Heart left ventricle (tissue), 16 donors: ENCODE measurements at regions not wholly inside any gene's neighbourhood (a gene's known extent, or its start where the extent isn't known, plus 50 kb on each side); places are given as distances from the start of the nearest gene placed in this dataset.
A peak's percentile ranks its signal among the peaks of the same experiment; 100 is the strongest.

Experiments used
- ATAC-seq, 4 donors: fragments of 200-7000 bp; cut with Tn5 transposase; one replicate each; pipeline ENCODE4 v1.9.1; 2020 to 2022; ENCODE audit warnings: moderate library complexity in 4 of 4, mild to moderate bottlenecking in 3 of 4, moderate number of reproducible peaks in 1 of 4
- DNase-seq, 5 donors: peaks; one replicate each; pipeline ENCODE4 v3.0.0-alpha.2; 2020
- H3K27ac ChIP-seq, 12 donors: fragments of 200-600 bp; sonication (generic) in 4 of 12; one replicate each; pipeline versions ENCODE4 v1.5.0 to v1.8.0; 2016 to 2022; ENCODE audit warnings: mild to moderate bottlenecking in 2 of 12
- H3K27me3 ChIP-seq, 9 donors: fragments of 200-600 bp; sonication (generic) in 2 of 9; one replicate each; pipeline versions ENCODE4 v1.5.1 to v1.8.0; 2016 to 2022; ENCODE audit warnings: mild to moderate bottlenecking in 3 of 9
- H3K36me3 ChIP-seq, 9 donors: fragments of 200-600 bp; sonication (generic) in 2 of 9; one replicate each; pipeline versions ENCODE4 v1.5.0 to v1.8.0; 2018 to 2022; ENCODE audit warnings: mild to moderate bottlenecking in 2 of 9
- H3K4me1 ChIP-seq, 12 donors: fragments of 200-600 bp; sonication (generic) in 4 of 12; one replicate each; pipeline versions ENCODE4 v1.5.0 to v1.8.0; 2016 to 2022; ENCODE audit warnings: mild to moderate bottlenecking in 3 of 12
- H3K4me3 ChIP-seq, 12 donors: fragments of 200-600 bp; sonication (generic) in 4 of 12; one replicate each; pipeline versions ENCODE4 v1.5.0 to v1.8.0; 2017 to 2022; ENCODE audit warnings: mild to moderate bottlenecking in 9 of 12, moderate library complexity in 4 of 12
- H3K9me3 ChIP-seq, 12 donors: fragments of 200-600 bp; sonication (generic) in 4 of 12; one replicate each; pipeline versions ENCODE4 v1.5.0 to v1.8.0; 2016 to 2022; ENCODE audit warnings: mild to moderate bottlenecking in 1 of 12
- CTCF ChIP-seq, 12 donors: fragments of 200-600 bp; sonication (generic) in 4 of 12; IDR thresholded peaks; one replicate each; pipeline versions ENCODE4 v1.5.0 to v1.8.0; 2018 to 2022; ENCODE audit warnings: antibody characterized with exemption in 12 of 12, mild to moderate bottlenecking in 5 of 12
- POLR2A ChIP-seq, 2 donors: fragments of 450-650 bp; IDR thresholded peaks; one replicate each; pipeline ENCODE4 v1.6.1; 2017; ENCODE audit warnings: antibody characterized with exemption in 2 of 2, mild to moderate bottlenecking in 2 of 2, moderate library complexity in 2 of 2
- WGBS, 4 donors: extraction: QIAGEN DNeasy Blood & Tissue Kit in 2 of 4; methylation state at CpG; one replicate each; pipeline versions ENCODE4 v1.1.5 to v1.1.7; 2013 to 2018; 5-methylcytosine and 5-hydroxymethylcytosine counted together
- intact Hi-C, 10 donors: fragments of 100-400 bp; cut with DNase I; formaldehyde crosslinking; loops; one replicate each; pipeline versions ENCODE4 v1.11.1 to v1.14.2; 2022
- donor health status: ischemic (EF 13 %, LVEDD 7.1; RV severe dilation, severe dysfunction).
- donor health status: healthy with polysubstance abuse.
- donor health status: DM: no; HTN: yes; CAD: no.
- donor health status: DM: no; HTN: no; CAD: no.
- donor health status: ischemic (EF 25% LVEDD 6.9; RV normal size, moderate dysfunction).
- donor health status: ischemic (EF 25% LVEDD 5.7; RV mildly dilated, moderate dysfunction).
- donor health status: healthy.
- donor health status: DM: yes; HTN: yes; CAD: no.
- donor health status: ischemic (EF 35%, LVEDD 5.7; RV mildly dilated, moderate dysfunction).
- donor health status: nonischemic (EF 11% LVEDD 7.7; RV severe dilation, severe dysfunction).
- donor health status: DM: yes; HTN: yes; CAD: no.
- donor health status: PGD.
- donor health status: ischemic (EF 29% LVEDD 5.4; RV normal size, mild dysfunction).
- donor health status: nonischemic (EF 23%, LVEDD 6.1; RV moderate dilation, normal function).

- no peak for TF ChIP-seq POLR2A (IDR thresholded peaks at IDR 0.05)
- TF ChIP-seq CTCF (IDR thresholded peaks at IDR 0.05) = no peak
- WGBS, 4 donors = 91 to 94% (median 93%) methylated on average over 18 of the region's 18 CpGs
These were observed 158.5 kb upstream of the SMAD3 start for GRCh38 chr15:66906668-66907614.

GRCh38 chr15:66907826-66908743 is 157.3 kb upstream of the SMAD3 start:
- Histone ChIP-seq H3K27me3 (no peaks in the 10 kb centered on the region), H3K4me1 (peaks cover 0 to 34% (median 5%) of the 10 kb centered on the region in 12 donors), H3K27ac (peak overlapping the region in 3 of 12 donors; percentile 52 to 73 (median 71)), H3K36me3 (no peaks in the 10 kb centered on the region), H3K4me3 (no peak overlapping the region), H3K9me3 (no peaks in the 10 kb centered on the region)
- WGBS, 4 donors = 64 to 78% (median 69%) methylated on average over 9 of the region's 9 CpGs
- TF ChIP-seq CTCF (IDR thresholded peaks at IDR 0.05) = no peak
- TF ChIP-seq POLR2A (IDR thresholded peaks at IDR 0.05) = no peak
- peak in 4 of 5 donors; percentile 49 to 82 (median 54) for DNase-seq
- intact Hi-C loops = no loop called here
- ATAC-seq = peak; percentile 49 to 82 (median 75)

More at GRCh38 chr15:66906668-66907614, 158.5 kb upstream of the SMAD3 start:
- no peaks in the 10 kb centered on the region for H3K27me3 ChIP-seq
- peak overlapping the region in 1 of 12 donors; percentile 71 for H3K27ac ChIP-seq
- H3K36me3 ChIP-seq = no peaks in the 10 kb centered on the region
- ATAC-seq = no peak
- H3K4me1 ChIP-seq = peaks cover 0 to 28% (median 5%) of the 10 kb centered on the region in 12 donors
- peak in 1 of 5 donors; percentile 3 for DNase-seq
- no peak overlapping the region for H3K4me3 ChIP-seq
- intact Hi-C loops = no loop called here
- no peaks in the 10 kb centered on the region for H3K9me3 ChIP-seq

- no peaks in the 10 kb centered on the region for H3K27me3 ChIP-seq
- H3K27ac ChIP-seq = peak overlapping the region in 4 of 12 donors; percentile 5 to 73 (median 62)
- intact Hi-C loops = no loop called here
- no peaks in the 10 kb centered on the region for H3K9me3 ChIP-seq
- peaks cover 0 to 34% (median 4%) of the 10 kb centered on the region in 12 donors for H3K4me1 ChIP-seq
- H3K36me3 ChIP-seq = no peaks in the 10 kb centered on the region
- H3K4me3 ChIP-seq = no peak overlapping the region
- DNase-seq = peak in 1 of 5 donors; percentile 12
- WGBS, 4 donors = 44 to 95% (median 48%) methylated on average over 2 of the region's 2 CpGs
- ATAC-seq = peak in 1 of 4 donors; percentile 6
- no peak for TF ChIP-seq POLR2A (IDR thresholded peaks at IDR 0.05)
- no peak for TF ChIP-seq CTCF (IDR thresholded peaks at IDR 0.05)
These were observed 156.7 kb upstream of the SMAD3 start for GRCh38 chr15:66908744-66909095.
